ENCODE measurements at regions not wholly inside any gene's neighbourhood (a gene's known extent, or its start where the extent isn't known, plus 50 kb on each side); places are given as distances from the start of the nearest gene placed in this dataset.

GRCh38 chr3:137464341-137464740 is 299.8 kb upstream of the SOX14 start:
- no peak for TF ChIP-seq GATA3 (IDR thresholded peaks at IDR 0.05; ENCODE audit: low read depth, low read length)
- no peak for TF ChIP-seq GATA2 (IDR thresholded peaks at IDR 0.05; ENCODE audit: low read depth, low read length)

GRCh38 chr3:137468446-137468845 is 295.7 kb upstream of the SOX14 start:
- TF ChIP-seq GATA3 (IDR thresholded peaks at IDR 0.05; ENCODE audit: low read depth, low read length) (no peak), GATA2 (IDR thresholded peaks at IDR 0.05; ENCODE audit: low read depth, low read length) (no peak)

GRCh38 chr3:137469263-137469662 is 294.9 kb upstream of the SOX14 start:
- no peak for TF ChIP-seq GATA3 (IDR thresholded peaks at IDR 0.05; ENCODE audit: low read depth, low read length)
- TF ChIP-seq GATA2 (IDR thresholded peaks at IDR 0.05; ENCODE audit: low read depth, low read length), result no peak

- TF ChIP-seq GATA3 (IDR thresholded peaks at IDR 0.05; ENCODE audit: low read depth, low read length) (no peak), GATA2 (IDR thresholded peaks at IDR 0.05; ENCODE audit: low read depth, low read length) (no peak)
Measured at GRCh38 chr3:137471130-137471529, 293.0 kb upstream of the SOX14 start.

- no peak for TF ChIP-seq GATA2 (IDR thresholded peaks at IDR 0.05; ENCODE audit: low read depth, low read length)
- no peak for TF ChIP-seq GATA3 (IDR thresholded peaks at IDR 0.05; ENCODE audit: low read depth, low read length)
Measured at GRCh38 chr3:137471558-137472204, 292.4 kb upstream of the SOX14 start.

- no peak for TF ChIP-seq GATA3 (IDR thresholded peaks at IDR 0.05; ENCODE audit: low read depth, low read length)
- TF ChIP-seq GATA2 (IDR thresholded peaks at IDR 0.05; ENCODE audit: low read depth, low read length), result no peak
Measured at GRCh38 chr3:137477614-137478013, 286.5 kb upstream of the SOX14 start.

GRCh38 chr3:137509354-137510045 is 254.6 kb upstream of the SOX14 start:
- no peak for TF ChIP-seq GATA3 (IDR thresholded peaks at IDR 0.05; ENCODE audit: low read depth, low read length)

GRCh38 chr3:137511655-137512054 is 252.5 kb upstream of the SOX14 start:
- TF ChIP-seq GATA2 (IDR thresholded peaks at IDR 0.05; ENCODE audit: low read depth, low read length), result no peak
- no peak for TF ChIP-seq GATA3 (IDR thresholded peaks at IDR 0.05; ENCODE audit: low read depth, low read length)

GRCh38 chr3:137514853-137515252 is 249.3 kb upstream of the SOX14 start:
- no peak for TF ChIP-seq GATA2 (IDR thresholded peaks at IDR 0.05; ENCODE audit: low read depth, low read length)
- no peak for TF ChIP-seq GATA3 (IDR thresholded peaks at IDR 0.05; ENCODE audit: low read depth, low read length)

- TF ChIP-seq GATA3 (IDR thresholded peaks at IDR 0.05; ENCODE audit: low read depth, low read length), result no peak
- TF ChIP-seq GATA2 (IDR thresholded peaks at IDR 0.05; ENCODE audit: low read depth, low read length), result no peak
Measured at GRCh38 chr3:137519602-137520001, 244.5 kb upstream of the SOX14 start.

GRCh38 chr3:137524751-137525150 is 239.4 kb upstream of the SOX14 start:
- TF ChIP-seq GATA2 (IDR thresholded peaks at IDR 0.05; ENCODE audit: low read depth, low read length), result no peak

- TF ChIP-seq GATA3 (IDR thresholded peaks at IDR 0.05; ENCODE audit: low read depth, low read length), result no peak
- TF ChIP-seq GATA2 (IDR thresholded peaks at IDR 0.05; ENCODE audit: low read depth, low read length), result no peak
Measured at GRCh38 chr3:137525471-137525870, 238.6 kb upstream of the SOX14 start.

GRCh38 chr3:137542049-137542448 is 222.1 kb upstream of the SOX14 start:
- TF ChIP-seq GATA3 (IDR thresholded peaks at IDR 0.05; ENCODE audit: low read depth, low read length), result no peak

GRCh38 chr3:137554242-137554641 is 209.9 kb upstream of the SOX14 start:
- TF ChIP-seq GATA2 (IDR thresholded peaks at IDR 0.05; ENCODE audit: low read depth, low read length) (no peak), GATA3 (IDR thresholded peaks at IDR 0.05; ENCODE audit: low read depth, low read length) (no peak)

GRCh38 chr3:137568880-137569279 is 195.2 kb upstream of the SOX14 start:
- TF ChIP-seq GATA2 (IDR thresholded peaks at IDR 0.05; ENCODE audit: low read depth, low read length), result no peak
- no peak for TF ChIP-seq GATA3 (IDR thresholded peaks at IDR 0.05; ENCODE audit: low read depth, low read length)

Data from SH-SY5Y (cell line).